ENCODE measurements at regions not wholly inside any gene's neighbourhood (a gene's known extent, or its start where the extent isn't known, plus 50 kb on each side); places are given as distances from the start of the nearest gene placed in this dataset.

GRCh38 chr6:98027898-98028297 is 744.9 kb upstream of the MMS22L start:
- RAD21 ChIA-PET (ENCODE audit: low non-redundant PET in 1 of 2, low total read pairs in 2 of 2, uncharacterized antibody in 2 of 2, unreplicated experiment in 2 of 2) = no interaction called here

GRCh38 chr6:98033617-98034016 is 750.6 kb upstream of the MMS22L start:
- no TSS peak for BruUV-seq (replicated peaks)
- Histone ChIP-seq H3K4me3 (replicated peaks in 1 of 2; ENCODE audit: low read depth in 1 of 2, low read length in 2 of 2) (no peak overlapping the region), H3K36me3 (ENCODE audit: control insufficient read depth in 1 of 2, insufficient read depth in 2 of 2, low read length in 2 of 2) (no peaks in the 10 kb centered on the region), H3K27me3 (ENCODE audit: insufficient read depth, low read length) (peaks cover 22% of the 10 kb centered on the region), H4K20me1 (ENCODE audit: insufficient read depth) (no peaks in the 10 kb centered on the region), H3K9me2 (ENCODE audit: insufficient read depth) (no peaks in the 10 kb centered on the region), H3K9me3 (ENCODE audit: control insufficient read depth in 1 of 2, insufficient read depth in 1 of 2, low read depth in 1 of 2, low read length in 2 of 2) (no peaks in the 10 kb centered on the region), H3K4me2 (ENCODE audit: low read length) (no peak overlapping the region), H3K9ac (ENCODE audit: low read length) (no peak overlapping the region), H3K27ac (ENCODE audit: low read depth, low read length) (no peak overlapping the region), H2AFZ (ENCODE audit: low read depth, low read length, poor library complexity, severe bottlenecking) (no peak overlapping the region), H3K79me2 (ENCODE audit: insufficient read depth, low read length) (no peaks in the 10 kb centered on the region), H3K4me1 (ENCODE audit: control insufficient read depth in 1 of 2, insufficient read depth in 2 of 2, low read length in 2 of 2) (no peaks in the 10 kb centered on the region)
- intact Hi-C loops (cut with micrococcal nuclease) = no loop called here
- no peak for ATAC-seq
- TF ChIP-seq FOSL1 (IDR thresholded peaks at IDR 0.05; ENCODE audit: low read depth) (no peak), EZH2 (IDR thresholded peaks at IDR 0.05) (no peak), EZH2phosphoT487 (IDR thresholded peaks at IDR 0.05; ENCODE audit: borderline replicate concordance) (no peak), ELF1 (IDR thresholded peaks at IDR 0.05; ENCODE audit: borderline replicate concordance, low read depth) (no peak)
- no peak for DNase-seq (ENCODE audit: low read depth, low spot score)
- ChIA-PET POLR2A (no interaction called here), CTCF (no interaction called here), RAD21 (ENCODE audit: low non-redundant PET in 1 of 2, low total read pairs in 2 of 2, uncharacterized antibody in 2 of 2, unreplicated experiment in 2 of 2) (no interaction called here)

More at GRCh38 chr6:98027898-98028297, 744.9 kb upstream of the MMS22L start:
- H3K9ac ChIP-seq (ENCODE audit: low read length) = no peak overlapping the region
- ChIA-PET POLR2A (no interaction called here), CTCF (no interaction called here)
- ATAC-seq = no peak
- H4K20me1 ChIP-seq (ENCODE audit: insufficient read depth) = no peaks in the 10 kb centered on the region
- H3K9me2 ChIP-seq (ENCODE audit: insufficient read depth) = no peaks in the 10 kb centered on the region
- no peak overlapping the region for H2AFZ ChIP-seq (ENCODE audit: low read depth, low read length, poor library complexity, severe bottlenecking)
- DNase-seq (ENCODE audit: low read depth, low spot score) = no peak
- intact Hi-C loops (cut with micrococcal nuclease) = no loop called here
- no peak overlapping the region for H3K4me2 ChIP-seq (ENCODE audit: low read length)
- H3K79me2 ChIP-seq (ENCODE audit: insufficient read depth, low read length) = no peaks in the 10 kb centered on the region
- no TSS peak for BruUV-seq (replicated peaks)
- TF ChIP-seq FOSL1 (IDR thresholded peaks at IDR 0.05; ENCODE audit: low read depth) = no peak
- TF ChIP-seq SIN3A (IDR thresholded peaks at IDR 0.05; ENCODE audit: low read depth) = no peak
- TF ChIP-seq SRF (IDR thresholded peaks at IDR 0.05; ENCODE audit: low read depth) = no peak
- no peak for TF ChIP-seq ELF1 (IDR thresholded peaks at IDR 0.05; ENCODE audit: borderline replicate concordance, low read depth)
- no peak for TF ChIP-seq POLR2AphosphoS5 (IDR thresholded peaks at IDR 0.05; ENCODE audit: low read depth, low read length)
- TF ChIP-seq EGR1 (IDR thresholded peaks at IDR 0.05; ENCODE audit: low read depth) = no peak
- TF ChIP-seq RAD21 (IDR thresholded peaks at IDR 0.05; ENCODE audit: low read depth) = no peak
- TF ChIP-seq EZH2 (IDR thresholded peaks at IDR 0.05) = no peak
- TF ChIP-seq CTCF (IDR thresholded peaks at IDR 0.05 in 2 of 3, conservative IDR thresholded peaks at IDR 0.05 in 1 of 3; ENCODE audit: borderline replicate concordance in 1 of 3, insufficient read depth in 1 of 3, low read depth in 2 of 3, low read length in 2 of 3) = no peak
- TF ChIP-seq ZNF274 (IDR thresholded peaks at IDR 0.05; ENCODE audit: low read depth, low read length) = no peak
- no peak overlapping the region for H3K4me3 ChIP-seq (replicated peaks in 1 of 2; ENCODE audit: low read depth in 1 of 2, low read length in 2 of 2)
- 0 out of 2 replicates have a peak, but pooled peaks cover 4% of the 10 kb centered on the region for H3K27me3 ChIP-seq (ENCODE audit: insufficient read depth, low read length)
- no peaks in the 10 kb centered on the region for H3K9me3 ChIP-seq (ENCODE audit: control insufficient read depth in 1 of 2, insufficient read depth in 1 of 2, low read depth in 1 of 2, low read length in 2 of 2)
- no peak overlapping the region for H3K27ac ChIP-seq (ENCODE audit: low read depth, low read length)
- H3K36me3 ChIP-seq (ENCODE audit: control insufficient read depth in 1 of 2, insufficient read depth in 2 of 2, low read length in 2 of 2) = no peaks in the 10 kb centered on the region
- no peaks in the 10 kb centered on the region for H3K4me1 ChIP-seq (ENCODE audit: control insufficient read depth in 1 of 2, insufficient read depth in 2 of 2, low read length in 2 of 2)

Measured in HCT116 (cell line).